Heart left ventricle (tissue), 16 donors: ENCODE measurements at regions not wholly inside any gene's neighbourhood (a gene's known extent, or its start where the extent isn't known, plus 50 kb on each side); places are given as distances from the start of the nearest gene placed in this dataset.

ENCODE experiments used
- ATAC-seq, 4 donors: fragments of 200-7000 bp; cut with Tn5 transposase; one replicate each; pipeline ENCODE4 v1.9.1; 2020 to 2022; ENCODE audit warnings: moderate library complexity in 4 of 4, mild to moderate bottlenecking in 3 of 4, moderate number of reproducible peaks in 1 of 4
- DNase-seq, 5 donors: peaks; one replicate each; pipeline ENCODE4 v3.0.0-alpha.2; 2020
- H3K27ac ChIP-seq, 12 donors: fragments of 200-600 bp; sonication (generic) in 4 of 12; one replicate each; pipeline versions ENCODE4 v1.5.0 to v1.8.0; 2016 to 2022; ENCODE audit warnings: mild to moderate bottlenecking in 2 of 12
- H3K27me3 ChIP-seq, 9 donors: fragments of 200-600 bp; sonication (generic) in 2 of 9; one replicate each; pipeline versions ENCODE4 v1.5.1 to v1.8.0; 2016 to 2022; ENCODE audit warnings: mild to moderate bottlenecking in 3 of 9
- H3K36me3 ChIP-seq, 9 donors: fragments of 200-600 bp; sonication (generic) in 2 of 9; one replicate each; pipeline versions ENCODE4 v1.5.0 to v1.8.0; 2018 to 2022; ENCODE audit warnings: mild to moderate bottlenecking in 2 of 9
- H3K4me1 ChIP-seq, 12 donors: fragments of 200-600 bp; sonication (generic) in 4 of 12; one replicate each; pipeline versions ENCODE4 v1.5.0 to v1.8.0; 2016 to 2022; ENCODE audit warnings: mild to moderate bottlenecking in 3 of 12
- H3K4me3 ChIP-seq, 12 donors: fragments of 200-600 bp; sonication (generic) in 4 of 12; one replicate each; pipeline versions ENCODE4 v1.5.0 to v1.8.0; 2017 to 2022; ENCODE audit warnings: mild to moderate bottlenecking in 9 of 12, moderate library complexity in 4 of 12
- H3K9me3 ChIP-seq, 12 donors: fragments of 200-600 bp; sonication (generic) in 4 of 12; one replicate each; pipeline versions ENCODE4 v1.5.0 to v1.8.0; 2016 to 2022; ENCODE audit warnings: mild to moderate bottlenecking in 1 of 12
- POLR2A ChIP-seq, 2 donors: fragments of 450-650 bp; IDR thresholded peaks; one replicate each; pipeline ENCODE4 v1.6.1; 2017; ENCODE audit warnings: antibody characterized with exemption in 2 of 2, mild to moderate bottlenecking in 2 of 2, moderate library complexity in 2 of 2
- whole genome bisulfite sequencing, 4 donors: extraction: QIAGEN DNeasy Blood & Tissue Kit in 2 of 4; methylation state at CpG; one replicate each; pipeline versions ENCODE4 v1.1.5 to v1.1.7; 2013 to 2018; 5-methylcytosine and 5-hydroxymethylcytosine counted together
- intact Hi-C, 10 donors: fragments of 100-400 bp; cut with DNase I; formaldehyde crosslinking; loops; one replicate each; pipeline versions ENCODE4 v1.11.1 to v1.14.2; 2022
- TF ChIP-seq, protein P1 (sequence below), 12 donors: fragments of 200-600 bp; sonication (generic) in 4 of 12; IDR thresholded peaks; one replicate each; pipeline versions ENCODE4 v1.5.0 to v1.8.0; 2018 to 2022; ENCODE audit warnings: antibody characterized with exemption in 12 of 12, mild to moderate bottlenecking in 5 of 12
- donor health status: ischemic (EF 13 %, LVEDD 7.1; RV severe dilation, severe dysfunction).
- donor health status: healthy with polysubstance abuse.
- donor health status: DM: no; HTN: yes; CAD: no.
- donor health status: DM: no; HTN: no; CAD: no.
- donor health status: ischemic (EF 25% LVEDD 6.9; RV normal size, moderate dysfunction).
- donor health status: ischemic (EF 25% LVEDD 5.7; RV mildly dilated, moderate dysfunction).
- donor health status: healthy.
- donor health status: DM: yes; HTN: yes; CAD: no.
- donor health status: ischemic (EF 35%, LVEDD 5.7; RV mildly dilated, moderate dysfunction).
- donor health status: nonischemic (EF 11% LVEDD 7.7; RV severe dilation, severe dysfunction).
- donor health status: DM: yes; HTN: yes; CAD: no.
- donor health status: PGD.
- donor health status: ischemic (EF 29% LVEDD 5.4; RV normal size, mild dysfunction).
- donor health status: nonischemic (EF 23%, LVEDD 6.1; RV moderate dilation, normal function).

DNA sequence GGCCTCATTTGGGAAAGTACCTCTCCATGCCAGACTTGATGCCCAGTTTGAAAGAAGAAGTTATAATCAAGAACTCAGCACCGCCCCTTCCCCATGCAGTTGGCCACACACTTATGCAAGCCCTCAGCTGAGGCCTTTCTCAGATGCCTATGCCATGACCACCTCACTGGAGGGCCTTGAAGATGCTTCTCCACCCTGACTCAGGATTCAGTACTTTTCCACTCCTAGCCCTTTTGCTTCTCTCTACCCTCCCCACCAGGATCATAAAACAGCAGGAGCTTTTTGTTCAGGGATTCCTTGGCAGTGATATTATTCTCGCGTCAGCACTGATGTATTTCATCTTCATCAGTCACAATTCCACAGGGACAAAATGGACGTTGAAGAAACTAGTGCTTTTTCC lies 313.5 kb downstream of the PYDC2 start:
- no peak for TF ChIP-seq POLR2A (IDR thresholded peaks at IDR 0.05)
- TF ChIP-seq, protein P1, sequence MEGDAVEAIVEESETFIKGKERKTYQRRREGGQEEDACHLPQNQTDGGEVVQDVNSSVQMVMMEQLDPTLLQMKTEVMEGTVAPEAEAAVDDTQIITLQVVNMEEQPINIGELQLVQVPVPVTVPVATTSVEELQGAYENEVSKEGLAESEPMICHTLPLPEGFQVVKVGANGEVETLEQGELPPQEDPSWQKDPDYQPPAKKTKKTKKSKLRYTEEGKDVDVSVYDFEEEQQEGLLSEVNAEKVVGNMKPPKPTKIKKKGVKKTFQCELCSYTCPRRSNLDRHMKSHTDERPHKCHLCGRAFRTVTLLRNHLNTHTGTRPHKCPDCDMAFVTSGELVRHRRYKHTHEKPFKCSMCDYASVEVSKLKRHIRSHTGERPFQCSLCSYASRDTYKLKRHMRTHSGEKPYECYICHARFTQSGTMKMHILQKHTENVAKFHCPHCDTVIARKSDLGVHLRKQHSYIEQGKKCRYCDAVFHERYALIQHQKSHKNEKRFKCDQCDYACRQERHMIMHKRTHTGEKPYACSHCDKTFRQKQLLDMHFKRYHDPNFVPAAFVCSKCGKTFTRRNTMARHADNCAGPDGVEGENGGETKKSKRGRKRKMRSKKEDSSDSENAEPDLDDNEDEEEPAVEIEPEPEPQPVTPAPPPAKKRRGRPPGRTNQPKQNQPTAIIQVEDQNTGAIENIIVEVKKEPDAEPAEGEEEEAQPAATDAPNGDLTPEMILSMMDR (IDR thresholded peaks at IDR 0.05): no peak
- no peak for ATAC-seq
- Histone ChIP-seq H3K4me1 (no peaks in the 10 kb centered on the region), H3K36me3 (no peaks in the 10 kb centered on the region), H3K27me3 (no peaks in the 10 kb centered on the region), H3K27ac (no peak overlapping the region), H3K9me3 (peaks cover 0 to 4% (median 0%) of the 10 kb centered on the region in 12 donors), H3K4me3 (no peak overlapping the region)
- intact Hi-C loops: no loop called here
- DNase-seq: no peak
- 26 to 38% (median 33%) methylated on average over 4 of the region's 4 CpGs for WGBS, 4 donors

GRCh38 chr3:191775451-191776233 lies 314.7 kb downstream of the PYDC2 start:
- DNase-seq: no peak
- intact Hi-C loops: no loop called here
- no peaks in the 10 kb centered on the region for H3K4me1 ChIP-seq
- no peak for ATAC-seq
- WGBS, 4 donors: 78 to 95% (median 91%) methylated on average over 5 of the region's 5 CpGs
- H3K27ac ChIP-seq: no peak overlapping the region
- H3K27me3 ChIP-seq: no peaks in the 10 kb centered on the region
- TF ChIP-seq, protein P1 (IDR thresholded peaks at IDR 0.05): no peak
- no peak for TF ChIP-seq POLR2A (IDR thresholded peaks at IDR 0.05)
- H3K4me3 ChIP-seq: no peak overlapping the region
- H3K9me3 ChIP-seq: no peaks in the 10 kb centered on the region
- no peaks in the 10 kb centered on the region for H3K36me3 ChIP-seq

GRCh38 chr3:191781044-191781443 lies 320.1 kb downstream of the PYDC2 start:
- no peaks in the 10 kb centered on the region for H3K36me3 ChIP-seq
- ATAC-seq: no peak
- WGBS, 4 donors: 73 to 81% (median 77%) methylated on average over 4 of the region's 4 CpGs
- H3K9me3 ChIP-seq: no peaks in the 10 kb centered on the region
- intact Hi-C loops: no loop called here
- H3K4me3 ChIP-seq: no peak overlapping the region
- no peaks in the 10 kb centered on the region for H3K4me1 ChIP-seq
- TF ChIP-seq, protein P1 (IDR thresholded peaks at IDR 0.05): no peak
- TF ChIP-seq POLR2A (IDR thresholded peaks at IDR 0.05): no peak
- H3K27me3 ChIP-seq: no peaks in the 10 kb centered on the region
- no peak overlapping the region for H3K27ac ChIP-seq
- no peak for DNase-seq

GRCh38 chr3:191783024-191783423 lies 322.1 kb downstream of the PYDC2 start:
- no peak for ATAC-seq
- Histone ChIP-seq H3K36me3 (no peaks in the 10 kb centered on the region), H3K9me3 (no peaks in the 10 kb centered on the region)

More at GRCh38 chr3:191783024-191783423, 322.1 kb downstream of the PYDC2 start:
- no peaks in the 10 kb centered on the region for H3K27me3 ChIP-seq
- H3K4me1 ChIP-seq: no peaks in the 10 kb centered on the region
- no peak for TF ChIP-seq POLR2A (IDR thresholded peaks at IDR 0.05)
- TF ChIP-seq, protein P1 (IDR thresholded peaks at IDR 0.05): no peak
- no peak for DNase-seq
- H3K4me3 ChIP-seq: no peak overlapping the region
- H3K27ac ChIP-seq: no peak overlapping the region
- intact Hi-C loops: no loop called here
